HL-60 (cell line): ENCODE measurements at regions not wholly inside any gene's neighbourhood (a gene's known extent, or its start where the extent isn't known, plus 50 kb on each side); places are given as distances from the start of the nearest gene placed in this dataset.

Source experiments
- GABPA ChIP-seq: IDR thresholded peaks from 2 replicates; pipeline ENCODE4 v1.6.1; 2012; ENCODE audit warnings: low read depth
- POLR2AphosphoS5 ChIP-seq: IDR thresholded peaks from 2 replicates; pipeline ENCODE4 v1.6.1; 2012; ENCODE audit warnings: low read depth
- SPI1 ChIP-seq: IDR thresholded peaks from 2 replicates; pipeline ENCODE4 v1.6.1; 2012; ENCODE audit warnings: low read depth, mild to moderate bottlenecking, borderline replicate concordance
- TF ChIP-seq, protein P1 (sequence below): IDR thresholded peaks from one replicate; pipeline ENCODE4 v1.5.1; 2011; ENCODE audit warnings: low read length, control low read depth, inconsistent platforms; ENCODE audit not compliant: insufficient read depth
- TF ChIP-seq, protein P2 (sequence below): IDR thresholded peaks from 2 replicates; pipeline ENCODE4 v1.6.1; 2012; ENCODE audit warnings: low read depth; ENCODE audit not compliant: insufficient replicate concordance

DNA sequence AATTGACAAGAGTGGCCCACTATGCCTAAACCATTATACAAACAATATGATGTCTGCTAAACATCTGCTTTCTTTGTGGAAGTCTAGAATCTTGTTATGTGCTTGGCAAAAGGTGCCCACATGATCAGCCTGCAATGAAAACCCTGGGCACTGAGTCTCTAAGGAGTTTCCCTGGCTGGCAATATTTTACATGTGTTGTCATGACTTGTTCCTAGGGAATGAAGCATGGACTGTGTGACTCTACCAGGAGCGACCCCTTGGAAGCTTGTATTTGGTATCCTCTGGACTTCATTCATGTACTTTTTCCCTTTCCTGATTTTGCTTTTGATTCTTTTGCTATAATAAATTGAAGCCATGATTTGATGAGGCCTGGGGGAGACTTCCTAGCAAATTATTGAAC, 324.9 kb downstream of the HHIPL2 start:
- TF ChIP-seq, protein P1, sequence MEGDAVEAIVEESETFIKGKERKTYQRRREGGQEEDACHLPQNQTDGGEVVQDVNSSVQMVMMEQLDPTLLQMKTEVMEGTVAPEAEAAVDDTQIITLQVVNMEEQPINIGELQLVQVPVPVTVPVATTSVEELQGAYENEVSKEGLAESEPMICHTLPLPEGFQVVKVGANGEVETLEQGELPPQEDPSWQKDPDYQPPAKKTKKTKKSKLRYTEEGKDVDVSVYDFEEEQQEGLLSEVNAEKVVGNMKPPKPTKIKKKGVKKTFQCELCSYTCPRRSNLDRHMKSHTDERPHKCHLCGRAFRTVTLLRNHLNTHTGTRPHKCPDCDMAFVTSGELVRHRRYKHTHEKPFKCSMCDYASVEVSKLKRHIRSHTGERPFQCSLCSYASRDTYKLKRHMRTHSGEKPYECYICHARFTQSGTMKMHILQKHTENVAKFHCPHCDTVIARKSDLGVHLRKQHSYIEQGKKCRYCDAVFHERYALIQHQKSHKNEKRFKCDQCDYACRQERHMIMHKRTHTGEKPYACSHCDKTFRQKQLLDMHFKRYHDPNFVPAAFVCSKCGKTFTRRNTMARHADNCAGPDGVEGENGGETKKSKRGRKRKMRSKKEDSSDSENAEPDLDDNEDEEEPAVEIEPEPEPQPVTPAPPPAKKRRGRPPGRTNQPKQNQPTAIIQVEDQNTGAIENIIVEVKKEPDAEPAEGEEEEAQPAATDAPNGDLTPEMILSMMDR = no peak
- TF ChIP-seq, protein P2, sequence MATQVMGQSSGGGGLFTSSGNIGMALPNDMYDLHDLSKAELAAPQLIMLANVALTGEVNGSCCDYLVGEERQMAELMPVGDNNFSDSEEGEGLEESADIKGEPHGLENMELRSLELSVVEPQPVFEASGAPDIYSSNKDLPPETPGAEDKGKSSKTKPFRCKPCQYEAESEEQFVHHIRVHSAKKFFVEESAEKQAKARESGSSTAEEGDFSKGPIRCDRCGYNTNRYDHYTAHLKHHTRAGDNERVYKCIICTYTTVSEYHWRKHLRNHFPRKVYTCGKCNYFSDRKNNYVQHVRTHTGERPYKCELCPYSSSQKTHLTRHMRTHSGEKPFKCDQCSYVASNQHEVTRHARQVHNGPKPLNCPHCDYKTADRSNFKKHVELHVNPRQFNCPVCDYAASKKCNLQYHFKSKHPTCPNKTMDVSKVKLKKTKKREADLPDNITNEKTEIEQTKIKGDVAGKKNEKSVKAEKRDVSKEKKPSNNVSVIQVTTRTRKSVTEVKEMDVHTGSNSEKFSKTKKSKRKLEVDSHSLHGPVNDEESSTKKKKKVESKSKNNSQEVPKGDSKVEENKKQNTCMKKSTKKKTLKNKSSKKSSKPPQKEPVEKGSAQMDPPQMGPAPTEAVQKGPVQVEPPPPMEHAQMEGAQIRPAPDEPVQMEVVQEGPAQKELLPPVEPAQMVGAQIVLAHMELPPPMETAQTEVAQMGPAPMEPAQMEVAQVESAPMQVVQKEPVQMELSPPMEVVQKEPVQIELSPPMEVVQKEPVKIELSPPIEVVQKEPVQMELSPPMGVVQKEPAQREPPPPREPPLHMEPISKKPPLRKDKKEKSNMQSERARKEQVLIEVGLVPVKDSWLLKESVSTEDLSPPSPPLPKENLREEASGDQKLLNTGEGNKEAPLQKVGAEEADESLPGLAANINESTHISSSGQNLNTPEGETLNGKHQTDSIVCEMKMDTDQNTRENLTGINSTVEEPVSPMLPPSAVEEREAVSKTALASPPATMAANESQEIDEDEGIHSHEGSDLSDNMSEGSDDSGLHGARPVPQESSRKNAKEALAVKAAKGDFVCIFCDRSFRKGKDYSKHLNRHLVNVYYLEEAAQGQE = no peak
- no peak for TF ChIP-seq POLR2AphosphoS5
- no peak for TF ChIP-seq GABPA
- no peak for TF ChIP-seq SPI1
